ENCODE measurements at regions not wholly inside any gene's neighbourhood (a gene's known extent, or its start where the extent isn't known, plus 50 kb on each side); places are given as distances from the start of the nearest gene placed in this dataset.

DNA sequence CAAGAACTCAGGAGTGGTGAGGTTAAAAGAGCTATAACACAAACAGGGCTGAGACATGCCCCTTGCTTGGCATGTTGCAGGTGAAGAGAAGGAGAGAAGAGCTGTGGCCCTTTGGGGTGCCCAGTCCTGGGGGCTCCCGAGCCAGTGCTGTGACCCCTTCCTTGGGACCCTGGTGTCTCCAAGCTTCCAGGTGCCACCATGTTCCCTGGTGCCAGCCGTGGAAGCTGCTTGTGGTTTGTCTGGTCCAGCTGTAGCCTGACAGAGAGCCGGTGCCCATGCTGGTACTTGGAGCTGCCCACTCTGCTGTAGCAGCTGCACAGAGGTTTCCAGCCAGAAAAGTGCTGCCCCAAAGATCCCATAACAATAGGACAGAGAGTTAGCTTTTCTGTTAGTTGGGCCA lies 159.2 kb upstream of the SLC38A2 start:
- TF ChIP-seq, protein P1, sequence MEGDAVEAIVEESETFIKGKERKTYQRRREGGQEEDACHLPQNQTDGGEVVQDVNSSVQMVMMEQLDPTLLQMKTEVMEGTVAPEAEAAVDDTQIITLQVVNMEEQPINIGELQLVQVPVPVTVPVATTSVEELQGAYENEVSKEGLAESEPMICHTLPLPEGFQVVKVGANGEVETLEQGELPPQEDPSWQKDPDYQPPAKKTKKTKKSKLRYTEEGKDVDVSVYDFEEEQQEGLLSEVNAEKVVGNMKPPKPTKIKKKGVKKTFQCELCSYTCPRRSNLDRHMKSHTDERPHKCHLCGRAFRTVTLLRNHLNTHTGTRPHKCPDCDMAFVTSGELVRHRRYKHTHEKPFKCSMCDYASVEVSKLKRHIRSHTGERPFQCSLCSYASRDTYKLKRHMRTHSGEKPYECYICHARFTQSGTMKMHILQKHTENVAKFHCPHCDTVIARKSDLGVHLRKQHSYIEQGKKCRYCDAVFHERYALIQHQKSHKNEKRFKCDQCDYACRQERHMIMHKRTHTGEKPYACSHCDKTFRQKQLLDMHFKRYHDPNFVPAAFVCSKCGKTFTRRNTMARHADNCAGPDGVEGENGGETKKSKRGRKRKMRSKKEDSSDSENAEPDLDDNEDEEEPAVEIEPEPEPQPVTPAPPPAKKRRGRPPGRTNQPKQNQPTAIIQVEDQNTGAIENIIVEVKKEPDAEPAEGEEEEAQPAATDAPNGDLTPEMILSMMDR (IDR thresholded peaks at IDR 0.05; ENCODE audit: poor library complexity, severe bottlenecking): no peak
- TF ChIP-seq EP300 (conservative IDR thresholded peaks at IDR 0.05; ENCODE audit: poor library complexity, severe bottlenecking): no peak
- no peak for TF ChIP-seq RAD21 (conservative IDR thresholded peaks at IDR 0.05)
